ENCODE measurements at regions not wholly inside any gene's neighbourhood (a gene's known extent, or its start where the extent isn't known, plus 50 kb on each side); places are given as distances from the start of the nearest gene placed in this dataset.

DNA sequence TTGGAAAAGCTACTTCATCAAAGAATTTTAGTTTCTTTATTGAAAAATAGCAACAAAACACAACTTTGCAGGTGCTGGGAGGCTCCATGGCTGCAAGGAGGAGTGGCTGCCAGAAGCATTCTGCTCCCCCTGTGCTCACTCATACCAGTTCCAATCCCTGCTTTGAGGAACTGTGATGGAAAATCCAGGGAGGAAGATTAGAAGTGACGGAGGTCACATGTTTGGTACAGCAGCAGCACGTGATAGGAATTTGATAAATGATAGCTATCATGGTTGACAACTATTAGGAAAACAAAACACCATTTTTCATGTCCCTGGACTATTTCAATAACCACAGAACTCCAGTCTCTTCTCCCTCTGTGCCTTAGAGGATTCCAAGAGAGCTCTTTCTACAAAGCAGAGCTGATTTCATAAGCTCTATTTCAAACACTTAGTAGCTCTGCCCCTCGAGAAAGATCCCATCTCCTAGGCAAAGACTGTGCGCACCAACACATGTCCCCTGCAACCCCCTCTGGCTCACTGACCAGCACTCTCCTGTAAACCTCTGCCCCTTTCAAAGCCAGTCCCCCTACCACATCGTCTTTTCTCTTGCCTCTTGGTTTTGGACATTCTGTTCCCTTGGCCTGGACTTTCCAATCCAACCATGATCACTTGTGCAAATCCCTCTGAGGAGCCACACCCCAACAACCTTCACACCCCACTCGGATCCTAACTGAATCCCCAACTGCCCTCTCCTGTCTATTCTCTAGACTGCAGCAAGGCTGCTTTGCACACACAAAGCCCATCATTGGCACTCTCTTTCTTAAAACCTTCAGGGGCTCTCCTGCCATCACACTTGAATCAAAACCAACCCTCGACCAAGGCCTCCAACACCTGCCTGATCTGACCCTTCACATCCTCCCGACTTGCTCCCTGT is 352.4 kb upstream of the PKDCC start:
- no peak for TF ChIP-seq CTCF (conservative IDR thresholded peaks at IDR 0.05 in 1 of 2, IDR thresholded peaks at IDR 0.05 in 1 of 2; ENCODE audit: extremely low read depth in 1 of 2, insufficient read depth in 1 of 2, low read depth in 1 of 2, low read length in 2 of 2)
- no peak for TF ChIP-seq EZH2 (IDR thresholded peaks at IDR 0.05; ENCODE audit: borderline replicate concordance, low read length)

Data from mammary epithelial cell (primary cell).